ENCODE measurements at regions not wholly inside any gene's neighbourhood (a gene's known extent, or its start where the extent isn't known, plus 50 kb on each side); places are given as distances from the start of the nearest gene placed in this dataset.

- TF ChIP-seq POLR2A (IDR thresholded peaks at IDR 0.05) (no peak), CTCF (IDR thresholded peaks at IDR 0.05 in 8 of 11, conservative IDR thresholded peaks at IDR 0.05 in 3 of 11) (no peak)
Observed at GRCh38 chr5:165202519-165202910, 1697.1 kb downstream of the MAT2B start.
